ENCODE measurements at regions not wholly inside any gene's neighbourhood (a gene's known extent, or its start where the extent isn't known, plus 50 kb on each side); places are given as distances from the start of the nearest gene placed in this dataset.

- no peak overlapping the region for H2AFZ ChIP-seq (ENCODE audit: low read depth, low read length)
- no peaks in the 10 kb centered on the region for H4K20me1 ChIP-seq (ENCODE audit: insufficient read depth, low read length)
- H3K27me3 ChIP-seq (ENCODE audit: insufficient read depth, low read length): no peaks in the 10 kb centered on the region
- H3K4me1 ChIP-seq (ENCODE audit: insufficient read depth, low read length): no peaks in the 10 kb centered on the region
- H3K4me2 ChIP-seq (ENCODE audit: low read length): no peak overlapping the region
- no peaks in the 10 kb centered on the region for H3K79me2 ChIP-seq (ENCODE audit: insufficient read depth, low read length)
- H3K27ac ChIP-seq (ENCODE audit: low read depth, low read length): no peak overlapping the region
- Mint-ChIP-seq H3K4me3 (ENCODE audit: unreplicated experiment) (no peak overlapping the region), H3K27ac (ENCODE audit: unreplicated experiment) (no peak overlapping the region), H3K9me3 (ENCODE audit: unreplicated experiment) (peaks cover 8% of the 10 kb centered on the region), H3K27me3 (ENCODE audit: low read depth, unreplicated experiment) (peaks cover under 1% of the 10 kb centered on the region), H3K4me1 (ENCODE audit: low read depth, unreplicated experiment) (no peaks in the 10 kb centered on the region), H3K36me3 (ENCODE audit: low read depth, unreplicated experiment) (no peaks in the 10 kb centered on the region)
- DNase-seq (ENCODE audit: low read depth): no peak
- H3K4me3 ChIP-seq (ENCODE audit: insufficient read depth, low read depth, low read length): no peak overlapping the region
- H3K36me3 ChIP-seq (ENCODE audit: insufficient read depth, low read length): no peaks in the 10 kb centered on the region
- H3K9me3 ChIP-seq (ENCODE audit: insufficient read depth, low read depth, low read length): peaks cover 4% of the 10 kb centered on the region
- TF ChIP-seq, protein P1, sequence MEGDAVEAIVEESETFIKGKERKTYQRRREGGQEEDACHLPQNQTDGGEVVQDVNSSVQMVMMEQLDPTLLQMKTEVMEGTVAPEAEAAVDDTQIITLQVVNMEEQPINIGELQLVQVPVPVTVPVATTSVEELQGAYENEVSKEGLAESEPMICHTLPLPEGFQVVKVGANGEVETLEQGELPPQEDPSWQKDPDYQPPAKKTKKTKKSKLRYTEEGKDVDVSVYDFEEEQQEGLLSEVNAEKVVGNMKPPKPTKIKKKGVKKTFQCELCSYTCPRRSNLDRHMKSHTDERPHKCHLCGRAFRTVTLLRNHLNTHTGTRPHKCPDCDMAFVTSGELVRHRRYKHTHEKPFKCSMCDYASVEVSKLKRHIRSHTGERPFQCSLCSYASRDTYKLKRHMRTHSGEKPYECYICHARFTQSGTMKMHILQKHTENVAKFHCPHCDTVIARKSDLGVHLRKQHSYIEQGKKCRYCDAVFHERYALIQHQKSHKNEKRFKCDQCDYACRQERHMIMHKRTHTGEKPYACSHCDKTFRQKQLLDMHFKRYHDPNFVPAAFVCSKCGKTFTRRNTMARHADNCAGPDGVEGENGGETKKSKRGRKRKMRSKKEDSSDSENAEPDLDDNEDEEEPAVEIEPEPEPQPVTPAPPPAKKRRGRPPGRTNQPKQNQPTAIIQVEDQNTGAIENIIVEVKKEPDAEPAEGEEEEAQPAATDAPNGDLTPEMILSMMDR (IDR thresholded peaks at IDR 0.05; ENCODE audit: insufficient read depth, low read depth, low read length): no peak
- TF ChIP-seq EZH2 (IDR thresholded peaks at IDR 0.05; ENCODE audit: insufficient read depth, low read length): no peak
- no peak overlapping the region for H3K9ac ChIP-seq (ENCODE audit: low read length)
- no peak for FAIRE-seq
These were observed 126.9 kb downstream of the TTC8 start for GRCh38 chr14:88951370-88951769.

GRCh38 chr14:88952901-88953300 lies 128.4 kb downstream of the TTC8 start:
- DNase-seq (ENCODE audit: low read depth) (no peak), FAIRE-seq (no peak)
- Mint-ChIP-seq H3K27me3 (ENCODE audit: low read depth, unreplicated experiment) (no peaks in the 10 kb centered on the region), H3K4me1 (ENCODE audit: low read depth, unreplicated experiment) (no peaks in the 10 kb centered on the region), H3K27ac (ENCODE audit: unreplicated experiment) (no peak overlapping the region), H3K9me3 (ENCODE audit: unreplicated experiment) (peaks cover 10% of the 10 kb centered on the region), H3K4me3 (ENCODE audit: unreplicated experiment) (no peak overlapping the region), H3K36me3 (ENCODE audit: low read depth, unreplicated experiment) (no peaks in the 10 kb centered on the region)
- no peak overlapping the region for H3K4me3 ChIP-seq (ENCODE audit: insufficient read depth, low read depth, low read length)
- no peaks in the 10 kb centered on the region for H3K36me3 ChIP-seq (ENCODE audit: insufficient read depth, low read length)
- H3K27me3 ChIP-seq (ENCODE audit: insufficient read depth, low read length): no peaks in the 10 kb centered on the region
- H4K20me1 ChIP-seq (ENCODE audit: insufficient read depth, low read length): no peaks in the 10 kb centered on the region
- H3K9me3 ChIP-seq (ENCODE audit: insufficient read depth, low read depth, low read length): peaks cover 4% of the 10 kb centered on the region
- H3K27ac ChIP-seq (ENCODE audit: low read depth, low read length): no peak overlapping the region
- TF ChIP-seq, protein P1 (IDR thresholded peaks at IDR 0.05; ENCODE audit: insufficient read depth, low read depth, low read length): no peak
- no peak for TF ChIP-seq EZH2 (IDR thresholded peaks at IDR 0.05; ENCODE audit: insufficient read depth, low read length)
- no peaks in the 10 kb centered on the region for H3K4me1 ChIP-seq (ENCODE audit: insufficient read depth, low read length)
- no peaks in the 10 kb centered on the region for H3K79me2 ChIP-seq (ENCODE audit: insufficient read depth, low read length)
- no peak overlapping the region for H3K4me2 ChIP-seq (ENCODE audit: low read length)
- no peak overlapping the region for H3K9ac ChIP-seq (ENCODE audit: low read length)
- no peak overlapping the region for H2AFZ ChIP-seq (ENCODE audit: low read depth, low read length)

- FAIRE-seq: no peak
- H2AFZ ChIP-seq (ENCODE audit: low read depth, low read length): no peak overlapping the region
- H3K4me3 ChIP-seq (ENCODE audit: insufficient read depth, low read depth, low read length): no peak overlapping the region
These were observed 131.0 kb downstream of the TTC8 start for GRCh38 chr14:88955455-88955854.

More at GRCh38 chr14:88955455-88955854, 131.0 kb downstream of the TTC8 start:
- H3K4me1 Mint-ChIP-seq (ENCODE audit: low read depth, unreplicated experiment): no peaks in the 10 kb centered on the region
- no peaks in the 10 kb centered on the region for H3K4me1 ChIP-seq (ENCODE audit: insufficient read depth, low read length)
- no peak overlapping the region for H3K27ac ChIP-seq (ENCODE audit: low read depth, low read length)
- H3K27me3 ChIP-seq (ENCODE audit: insufficient read depth, low read length): no peaks in the 10 kb centered on the region
- no peak overlapping the region for H3K9ac ChIP-seq (ENCODE audit: low read length)
- peak; percentile 64 for DNase-seq (ENCODE audit: low read depth)
- TF ChIP-seq, protein P1 (IDR thresholded peaks at IDR 0.05; ENCODE audit: insufficient read depth, low read depth, low read length): no peak
- H3K4me3 Mint-ChIP-seq (ENCODE audit: unreplicated experiment): no peak overlapping the region
- no peaks in the 10 kb centered on the region for H3K36me3 ChIP-seq (ENCODE audit: insufficient read depth, low read length)
- no peak overlapping the region for H3K4me2 ChIP-seq (ENCODE audit: low read length)
- no peaks in the 10 kb centered on the region for H4K20me1 ChIP-seq (ENCODE audit: insufficient read depth, low read length)
- no peaks in the 10 kb centered on the region for H3K36me3 Mint-ChIP-seq (ENCODE audit: low read depth, unreplicated experiment)
- H3K9me3 ChIP-seq (ENCODE audit: insufficient read depth, low read depth, low read length): peaks cover 4% of the 10 kb centered on the region
- H3K79me2 ChIP-seq (ENCODE audit: insufficient read depth, low read length): no peaks in the 10 kb centered on the region
- peaks cover 12% of the 10 kb centered on the region for H3K9me3 Mint-ChIP-seq (ENCODE audit: unreplicated experiment)
- H3K27ac Mint-ChIP-seq (ENCODE audit: unreplicated experiment): no peak overlapping the region
- no peaks in the 10 kb centered on the region for H3K27me3 Mint-ChIP-seq (ENCODE audit: low read depth, unreplicated experiment)

Measured in astrocyte (in vitro differentiated cells and primary cell).